Germinal center (tissue), 1 donor: ENCODE measurements at regions not wholly inside any gene's neighbourhood (a gene's known extent, or its start where the extent isn't known, plus 50 kb on each side); places are given as distances from the start of the nearest gene placed in this dataset.
"Not testable (repeated sequence)": the region's sequence is repeated elsewhere in the genome, so short reads cannot be mapped to it uniquely, and the experiment has no call there.

Experiments used
- DNase-seq: peaks from one replicate; pipeline ENCODE4 v3.0.0; 2012; ENCODE audit warnings: mixed read lengths, low spot score

- no peak for DNase-seq
These were observed 330.4 kb downstream of the GBA3 start for GRCh38 chr4:23023121-23023520.

GRCh38 chr4:23022032-23022431, 329.3 kb downstream of the GBA3 start:
- no peak for DNase-seq

GRCh38 chr4:23021040-23021439, 328.3 kb downstream of the GBA3 start:
- no peak for DNase-seq

- DNase-seq = not testable (repeated sequence)
These were observed 327.7 kb downstream of the GBA3 start for GRCh38 chr4:23020399-23020798.

GRCh38 chr4:23016981-23017380, 324.2 kb downstream of the GBA3 start:
- DNase-seq = no peak

DNA sequence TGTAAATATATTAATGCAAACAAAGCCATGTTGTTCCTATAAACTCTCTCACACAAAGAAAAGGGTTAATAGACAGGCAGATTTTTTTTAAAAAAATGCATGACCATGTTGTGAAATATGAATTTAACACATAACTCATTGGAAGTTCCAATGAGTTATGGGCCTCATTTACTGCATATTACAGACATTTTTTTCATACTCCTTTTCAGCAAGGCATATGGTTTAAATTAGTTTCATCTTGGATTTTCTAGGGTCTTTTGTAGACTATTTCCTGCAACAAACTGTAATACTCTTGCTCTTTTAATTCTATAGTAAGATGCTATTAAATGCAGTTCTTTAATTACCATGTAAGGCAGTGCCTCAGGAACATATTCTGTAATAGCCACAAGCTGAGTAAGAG, 323.1 kb downstream of the GBA3 start:
- no peak for DNase-seq

DNA sequence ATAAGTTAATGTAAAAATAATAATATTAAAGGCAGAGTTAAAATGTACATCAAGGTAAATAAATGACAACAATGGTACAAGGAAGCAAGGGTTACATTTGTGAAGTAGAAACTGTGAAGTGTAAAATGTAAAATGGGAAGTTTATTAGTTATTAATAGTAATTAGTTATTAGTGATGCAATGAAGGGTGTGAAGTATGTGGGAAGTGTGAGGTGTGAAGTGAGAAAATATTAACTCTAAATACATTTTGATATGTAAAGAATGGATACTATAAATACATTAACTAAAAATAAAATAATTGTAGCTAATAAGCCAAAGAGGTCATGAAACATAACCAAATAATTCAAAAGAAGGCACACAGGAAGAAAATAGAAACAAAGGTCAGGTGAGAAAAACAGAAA, 316.4 kb downstream of the GBA3 start:
- no peak for DNase-seq

DNA sequence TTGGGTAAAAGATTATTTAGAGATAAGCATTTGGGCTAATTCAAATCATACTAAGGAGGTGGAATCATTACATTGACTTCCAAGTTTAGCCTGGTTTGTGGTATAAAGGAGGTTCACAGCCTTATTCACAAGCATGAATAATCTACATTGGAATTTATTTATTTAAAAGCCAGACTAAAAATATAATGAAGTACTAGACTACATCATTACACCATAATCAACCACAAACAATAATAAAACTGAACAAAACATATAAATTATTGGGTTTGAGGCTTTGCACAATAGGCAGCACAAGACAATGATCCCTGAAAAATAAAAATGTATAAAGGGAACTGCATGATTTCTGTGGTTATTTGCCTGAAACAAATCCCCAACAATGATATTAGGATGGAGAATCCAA, 314.0 kb downstream of the GBA3 start:
- DNase-seq = no peak

GRCh38 chr4:23005691-23006090, 313.0 kb downstream of the GBA3 start:
- DNase-seq = no peak

GRCh38 chr4:23001478-23001877, 308.7 kb downstream of the GBA3 start:
- DNase-seq = no peak

GRCh38 chr4:22999419-22999818, 306.7 kb downstream of the GBA3 start:
- no peak for DNase-seq

- no peak for DNase-seq
These were observed 304.9 kb downstream of the GBA3 start for GRCh38 chr4:22997358-22998224.

GRCh38 chr4:22991576-22991975, 298.8 kb downstream of the GBA3 start:
- DNase-seq = no peak

- no peak for DNase-seq
These were observed 295.8 kb downstream of the GBA3 start for GRCh38 chr4:22988526-22988925.

- no peak for DNase-seq
These were observed 295.1 kb downstream of the GBA3 start for GRCh38 chr4:22987870-22988269.

GRCh38 chr4:22986881-22987280, 294.1 kb downstream of the GBA3 start:
- no peak for DNase-seq

GRCh38 chr4:22986262-22986661, 293.5 kb downstream of the GBA3 start:
- DNase-seq = no peak

GRCh38 chr4:22984390-22984789, 291.7 kb downstream of the GBA3 start:
- DNase-seq = no peak

DNA sequence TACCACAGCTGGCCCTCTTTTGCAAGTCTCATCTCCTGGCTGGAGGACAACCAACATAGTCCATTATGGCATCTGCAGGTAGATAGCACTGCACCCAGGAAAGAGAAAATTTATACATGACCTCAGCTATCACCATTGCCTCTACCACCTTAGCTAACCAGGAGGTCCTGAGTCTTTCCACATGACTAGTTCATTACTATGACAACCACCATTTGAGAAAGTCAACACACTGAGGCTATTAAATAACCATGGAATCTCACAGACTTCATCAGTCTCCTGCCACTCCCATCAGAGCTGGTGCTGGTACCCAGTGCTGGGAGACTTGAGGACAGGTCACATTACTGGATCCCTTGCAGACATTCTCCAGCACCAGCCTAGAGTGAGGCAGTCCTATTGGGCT, 285.9 kb downstream of the GBA3 start:
- DNase-seq = no peak

GRCh38 chr4:22970665-22971064, 277.9 kb downstream of the GBA3 start:
- no peak for DNase-seq

DNA sequence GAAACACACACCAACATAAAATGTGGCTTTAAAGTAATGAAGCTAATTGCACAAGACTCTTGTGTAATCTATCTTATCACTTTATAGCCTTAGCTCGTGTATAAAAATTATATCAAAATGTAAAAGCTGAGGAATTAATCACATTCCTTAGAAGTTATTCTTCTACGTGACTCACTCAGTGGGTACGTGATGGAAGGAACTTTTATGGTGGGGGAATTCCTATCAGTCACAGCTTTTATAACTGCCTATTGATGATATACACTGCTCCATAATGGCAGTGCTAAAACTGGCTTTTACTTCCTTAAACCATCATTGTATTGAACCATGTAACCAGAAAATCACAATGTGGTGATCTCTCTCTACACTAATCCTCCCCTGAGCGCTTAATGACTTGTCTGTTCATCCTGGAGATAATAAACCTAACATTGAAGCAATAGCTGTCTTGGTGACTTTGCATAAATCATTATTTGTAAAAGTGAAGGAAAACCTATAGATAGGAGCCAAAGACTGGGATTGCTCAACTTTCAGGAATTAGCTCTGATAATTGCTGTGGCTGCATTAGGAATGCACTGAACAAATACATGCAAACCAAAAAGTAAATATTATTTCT, 276.7 kb downstream of the GBA3 start:
- DNase-seq = no peak

- no peak for DNase-seq
These were observed 269.6 kb downstream of the GBA3 start for GRCh38 chr4:22962295-22962694.

DNA sequence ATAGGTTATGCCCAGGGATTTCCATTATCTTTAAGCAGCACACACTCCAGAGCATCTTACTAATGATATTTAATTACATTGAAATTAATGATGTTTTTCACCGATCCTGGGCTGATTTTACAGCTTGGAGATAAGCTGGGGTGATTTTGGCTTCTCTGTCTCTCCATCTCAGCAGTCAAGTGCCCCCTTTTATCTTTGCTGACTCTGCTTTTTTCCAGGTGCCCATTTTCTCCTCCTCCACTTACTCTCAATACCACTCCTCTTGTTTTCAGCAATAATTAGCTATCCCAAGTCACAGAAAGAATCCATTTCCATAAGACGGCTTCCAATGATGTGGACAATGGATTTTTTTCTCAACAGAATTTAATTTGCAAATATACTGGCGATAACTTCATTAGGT, 266.7 kb downstream of the GBA3 start:
- no peak for DNase-seq
